Parathyroid adenoma (tissue), 2 donors: ENCODE measurements at regions not wholly inside any gene's neighbourhood (a gene's known extent, or its start where the extent isn't known, plus 50 kb on each side); places are given as distances from the start of the nearest gene placed in this dataset.

ENCODE experiments used
- H2AFZ ChIP-seq: fragments of 300-600 bp; sonication (generic); one replicate; pipeline ENCODE4 v1.7.0; 2017; ENCODE audit warnings: antibody characterized with exemption, mild to moderate bottlenecking
- H3K27ac ChIP-seq: fragments of 300-600 bp; sonication (generic); one replicate; pipeline ENCODE4 v1.7.0; 2017
- H3K27me3 ChIP-seq: fragments of 300-600 bp; sonication (generic); one replicate; pipeline ENCODE4 v1.7.0; 2017; ENCODE audit warnings: low read length; ENCODE audit not compliant: control insufficient read depth, insufficient read depth
- H3K36me3 ChIP-seq: fragments of 300-600 bp; sonication (generic); one replicate; pipeline ENCODE4 v1.7.0; 2017; ENCODE audit warnings: low read length; ENCODE audit not compliant: control insufficient read depth, insufficient read depth
- H3K4me1 ChIP-seq: fragments of 300-600 bp; sonication (generic); one replicate; pipeline ENCODE4 v1.7.0; 2017; ENCODE audit warnings: control low read depth
- H3K4me2 ChIP-seq: fragments of 300-600 bp; sonication (generic); one replicate; pipeline ENCODE4 v1.7.0; 2017; ENCODE audit warnings: low read length
- H3K4me3 ChIP-seq: fragments of 300-600 bp; sonication (generic); one replicate; pipeline ENCODE4 v1.7.0; 2017; ENCODE audit warnings: low read depth, low read length
- H3K79me2 ChIP-seq: fragments of 300-600 bp; sonication (generic); one replicate; pipeline ENCODE4 v1.7.0; 2017; ENCODE audit warnings: control low read depth
- H3K9ac ChIP-seq: fragments of 300-600 bp; sonication (generic); one replicate; pipeline ENCODE4 v1.7.0; 2017; ENCODE audit warnings: mild to moderate bottlenecking
- H3K9me3 ChIP-seq: fragments of 300-600 bp; sonication (generic); one replicate; pipeline ENCODE4 v1.7.0; 2017; ENCODE audit warnings: low read length; ENCODE audit not compliant: control insufficient read depth
- CTCF ChIP-seq: fragments of 300-600 bp; sonication (generic); IDR thresholded peaks from one replicate; pipeline ENCODE4 v1.7.0; 2017; ENCODE audit warnings: antibody characterized with exemption, mild to moderate bottlenecking
- donor health status: primary hyperparathyroidism.

GRCh38 chr3:76365275-76365674, 579.9 kb upstream of the ZNF717 start:
- Histone ChIP-seq H3K27me3 (no peaks in the 10 kb centered on the region), H3K79me2 (no peaks in the 10 kb centered on the region), H3K4me2 (no peak overlapping the region), H3K4me1 (no peaks in the 10 kb centered on the region), H3K9me3 (no peaks in the 10 kb centered on the region), H3K9ac (no peak overlapping the region), H2AFZ (no peak overlapping the region), H3K4me3 (no peak overlapping the region), H3K36me3 (no peaks in the 10 kb centered on the region), H3K27ac (no peak overlapping the region)
- no peak for TF ChIP-seq CTCF

GRCh38 chr3:76367281-76367680, 581.9 kb upstream of the ZNF717 start:
- H3K4me1 ChIP-seq: no peaks in the 10 kb centered on the region
- no peaks in the 10 kb centered on the region for H3K36me3 ChIP-seq
- no peak for TF ChIP-seq CTCF
- H2AFZ ChIP-seq: no peak overlapping the region
- no peaks in the 10 kb centered on the region for H3K27me3 ChIP-seq
- H3K79me2 ChIP-seq: no peaks in the 10 kb centered on the region
- H3K9me3 ChIP-seq: no peaks in the 10 kb centered on the region
- no peak overlapping the region for H3K4me3 ChIP-seq
- no peak overlapping the region for H3K9ac ChIP-seq
- H3K4me2 ChIP-seq: no peak overlapping the region
- H3K27ac ChIP-seq: no peak overlapping the region

- no peaks in the 10 kb centered on the region for H3K27me3 ChIP-seq
- no peaks in the 10 kb centered on the region for H3K79me2 ChIP-seq
- H3K4me1 ChIP-seq: no peaks in the 10 kb centered on the region
- H3K9me3 ChIP-seq: no peaks in the 10 kb centered on the region
- peak; percentile 9 for TF ChIP-seq CTCF
- no peak overlapping the region for H3K4me2 ChIP-seq
- H3K27ac ChIP-seq: no peak overlapping the region
- no peaks in the 10 kb centered on the region for H3K36me3 ChIP-seq
- no peak overlapping the region for H3K4me3 ChIP-seq
- no peak overlapping the region for H2AFZ ChIP-seq
- H3K9ac ChIP-seq: no peak overlapping the region
Observed at GRCh38 chr3:76369170-76369569, 583.8 kb upstream of the ZNF717 start.

GRCh38 chr3:76370749-76371520, 585.6 kb upstream of the ZNF717 start:
- no peak overlapping the region for H3K4me2 ChIP-seq
- H3K4me3 ChIP-seq: no peak overlapping the region
- H3K79me2 ChIP-seq: no peaks in the 10 kb centered on the region
- TF ChIP-seq CTCF: no peak
- no peak overlapping the region for H3K9ac ChIP-seq
- H3K27ac ChIP-seq: no peak overlapping the region
- H3K36me3 ChIP-seq: no peaks in the 10 kb centered on the region
- no peak overlapping the region for H2AFZ ChIP-seq
- no peaks in the 10 kb centered on the region for H3K27me3 ChIP-seq
- H3K4me1 ChIP-seq: no peaks in the 10 kb centered on the region
- no peaks in the 10 kb centered on the region for H3K9me3 ChIP-seq

- H3K4me3 ChIP-seq: no peak overlapping the region
- H3K4me2 ChIP-seq: no peak overlapping the region
- H3K9me3 ChIP-seq: no peaks in the 10 kb centered on the region
- no peaks in the 10 kb centered on the region for H3K4me1 ChIP-seq
- H3K27ac ChIP-seq: no peak overlapping the region
- H3K9ac ChIP-seq: no peak overlapping the region
- H3K36me3 ChIP-seq: no peaks in the 10 kb centered on the region
- H3K79me2 ChIP-seq: no peaks in the 10 kb centered on the region
- no peak for TF ChIP-seq CTCF
- H2AFZ ChIP-seq: no peak overlapping the region
- no peaks in the 10 kb centered on the region for H3K27me3 ChIP-seq
Observed at GRCh38 chr3:76372497-76372896, 587.1 kb upstream of the ZNF717 start.
